HEK293 (cell line): ENCODE measurements at regions not wholly inside any gene's neighbourhood (a gene's known extent, or its start where the extent isn't known, plus 50 kb on each side); places are given as distances from the start of the nearest gene placed in this dataset.

ENCODE experiments used
- CTCF ChIA-PET: fragments of 350-600 bp; formaldehyde crosslinking; extraction: SDS; loops from one replicate; lab custom pipeline; 2021; ENCODE audit warnings: antibody characterized with exemption; lab: Yijun Ruan, JAX
- POLR2A ChIA-PET: fragments of 300-600 bp; formaldehyde crosslinking; extraction: SDS; loops from one replicate; lab custom pipeline; 2020; ENCODE audit warnings: antibody characterized with exemption, inconsistent platforms; lab: Yijun Ruan, JAX
- H3K27ac ChIP-seq: fragments of 200-500 bp; sonication (Bioruptor generic); 2 replicates; pipeline ENCODE4 v1.5.1; 2014; ENCODE audit warnings: low read depth, low read length, control low read depth, inconsistent platforms; ENCODE audit errors: extremely low read depth
- H3K36me3 ChIP-seq, 2 experiments: fragments of 200-500 bp in 1 of 2; sonication (Bioruptor generic) in 1 of 2; 1 replicate in 1 of 2; 2 replicates in 1 of 2; pipeline ENCODE4 v1.5.1; 2014 to 2017; ENCODE audit warnings: inconsistent platforms in 2 of 2, low read length in 2 of 2; ENCODE audit not compliant: control insufficient read depth in 2 of 2, insufficient read depth in 1 of 2
- H3K4me1 ChIP-seq: fragments of 200-500 bp; sonication (Bioruptor generic); 2 replicates; pipeline ENCODE4 v1.5.1; 2014; ENCODE audit warnings: mild to moderate bottlenecking, low read length, inconsistent platforms; ENCODE audit not compliant: control insufficient read depth, insufficient read depth
- H3K4me3 ChIP-seq: 2 replicates; pipeline ENCODE4 v1.5.1; 2011; ENCODE audit warnings: low read depth, mild to moderate bottlenecking, control low read depth, low read length, moderate library complexity
- H3K9me3 ChIP-seq: fragments of 200-500 bp; sonication (Bioruptor generic); 2 replicates; pipeline ENCODE4 v1.5.1; 2014; ENCODE audit warnings: low read depth, low read length, inconsistent platforms; ENCODE audit not compliant: control insufficient read depth, insufficient read depth
- GLIS1 ChIP-seq: fragments of 450-650 bp; formaldehyde crosslinking; IDR thresholded peaks from 2 replicates; pipeline ENCODE4 v1.5.1; 2016; ENCODE audit warnings: missing biosample characterization, missing genetic modification characterization
- SP3 ChIP-seq: fragments of 450-650 bp; formaldehyde crosslinking; IDR thresholded peaks from 2 replicates; pipeline ENCODE4 v1.5.1; 2016; ENCODE audit warnings: missing biosample characterization, missing genetic modification characterization
- ZBTB17 ChIP-seq: fragments of 450-650 bp; formaldehyde crosslinking; IDR thresholded peaks from 2 replicates; pipeline ENCODE4 v1.5.1; 2016; ENCODE audit warnings: missing biosample characterization, missing genetic modification characterization
- ZNF175 ChIP-seq: fragments of 450-650 bp; formaldehyde crosslinking; IDR thresholded peaks from 2 replicates; pipeline ENCODE4 v1.5.1; 2016; ENCODE audit warnings: missing biosample characterization, missing genetic modification characterization
- ZNF214 ChIP-seq: fragments of 450-650 bp; formaldehyde crosslinking; IDR thresholded peaks from 2 replicates; pipeline ENCODE4 v1.5.1; 2017; ENCODE audit warnings: missing biosample characterization, mild to moderate bottlenecking, missing genetic modification characterization, borderline replicate concordance
- ZNF223 ChIP-seq: fragments of 450-650 bp; formaldehyde crosslinking; IDR thresholded peaks from 2 replicates; pipeline ENCODE4 v1.5.1; 2016; ENCODE audit warnings: missing biosample characterization, missing genetic modification characterization
- ZNF624 ChIP-seq: fragments of 450-650 bp; formaldehyde crosslinking; IDR thresholded peaks from 2 replicates; pipeline ENCODE4 v1.5.1; 2017; ENCODE audit warnings: missing biosample characterization, missing genetic modification characterization
- ZNF626 ChIP-seq: fragments of 450-650 bp; sonication (Bioruptor Pico); formaldehyde crosslinking; IDR thresholded peaks from 2 replicates; pipeline ENCODE4 v1.5.1; 2018; ENCODE audit warnings: missing biosample characterization, missing genetic modification characterization, inconsistent platforms
- ZNF654 ChIP-seq: fragments of 450-650 bp; formaldehyde crosslinking; IDR thresholded peaks from 2 replicates; pipeline ENCODE4 v1.5.1; 2016; ENCODE audit warnings: low read depth, missing biosample characterization, missing genetic modification characterization
- ZNF76 ChIP-seq: fragments of 450-650 bp; formaldehyde crosslinking; IDR thresholded peaks from 2 replicates; pipeline ENCODE4; 2016; ENCODE audit warnings: low read depth, missing biosample characterization, missing genetic modification characterization, borderline replicate concordance
- ZNF830 ChIP-seq: fragments of 450-650 bp; IDR thresholded peaks from 2 replicates; pipeline ENCODE4 v1.5.0; 2018; ENCODE audit warnings: missing biosample characterization, missing genetic modification characterization, low read depth, mild to moderate bottlenecking, moderate library complexity
- TF ChIP-seq, protein P1 (sequence below): fragments of 450-650 bp; formaldehyde crosslinking; IDR thresholded peaks from 2 replicates; pipeline ENCODE4 v1.5.1; 2017; ENCODE audit warnings: missing biosample characterization, missing genetic modification characterization
- TF ChIP-seq, protein P2 (sequence below): fragments of 450-650 bp; formaldehyde crosslinking; IDR thresholded peaks from 2 replicates; pipeline ENCODE4 v1.5.1; 2016; ENCODE audit warnings: missing biosample characterization, missing genetic modification characterization
- TF ChIP-seq, protein P3 (sequence below): fragments of 450-650 bp; formaldehyde crosslinking; IDR thresholded peaks from 2 replicates; pipeline ENCODE4 v1.5.1; 2017; ENCODE audit warnings: missing biosample characterization, missing genetic modification characterization
- TF ChIP-seq, protein P4 (sequence below): fragments of 450-650 bp; formaldehyde crosslinking; IDR thresholded peaks from 2 replicates; pipeline ENCODE4 v1.5.1; 2016; ENCODE audit warnings: missing biosample characterization, missing genetic modification characterization, low read depth
- TF ChIP-seq, protein P5 (sequence below): fragments of 450-650 bp; formaldehyde crosslinking; IDR thresholded peaks from 2 replicates; pipeline ENCODE4 v1.5.1; 2016; ENCODE audit warnings: missing biosample characterization, missing genetic modification characterization

DNA sequence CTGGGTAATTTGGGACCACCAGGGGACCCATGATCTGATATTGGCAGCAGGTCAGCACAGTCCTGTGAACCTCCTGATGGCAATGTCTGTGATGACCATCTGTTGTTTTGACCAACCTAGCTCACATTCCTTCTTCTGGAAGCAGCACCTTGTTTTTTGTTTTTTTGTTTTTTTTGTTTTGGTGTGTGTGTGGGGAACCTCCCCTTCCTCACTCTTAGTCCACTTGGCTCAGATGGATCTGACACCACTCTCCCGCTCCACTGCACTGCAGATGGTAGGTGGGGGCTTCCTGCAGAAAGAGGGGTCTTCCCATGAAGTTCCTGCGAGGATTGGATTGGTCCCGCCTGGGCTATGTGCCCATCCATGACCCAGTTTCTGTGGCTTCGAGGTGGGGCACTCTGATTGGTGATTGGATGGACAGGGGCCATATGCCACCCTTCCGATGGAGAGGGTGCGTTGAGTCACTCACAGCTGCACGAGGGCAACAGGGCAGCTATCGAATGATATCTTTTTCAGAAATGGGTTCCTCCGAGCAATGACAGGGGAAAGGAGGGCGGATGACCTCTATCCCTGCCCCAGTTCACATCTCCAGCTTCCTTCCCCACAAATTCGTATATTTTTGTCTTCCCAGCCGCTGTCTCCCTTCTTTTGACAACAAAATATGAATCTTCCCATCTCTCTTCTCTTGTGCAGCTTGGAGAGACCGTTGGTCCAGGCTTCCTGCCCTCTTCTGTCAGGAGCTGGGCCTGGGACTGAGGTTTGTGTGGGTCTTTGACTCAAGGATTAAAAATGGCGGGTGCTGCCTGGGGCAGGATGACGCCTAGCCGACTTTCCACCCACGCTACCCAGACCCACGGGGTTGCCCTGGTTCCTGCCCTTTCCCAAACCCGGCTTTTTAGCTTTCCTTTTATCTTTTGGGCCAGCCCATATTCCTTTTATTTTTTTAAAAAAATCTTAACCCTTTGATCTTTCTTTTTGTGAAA, 132.1 kb upstream of the KCNG1 start (continued):
- TF ChIP-seq, protein P1, sequence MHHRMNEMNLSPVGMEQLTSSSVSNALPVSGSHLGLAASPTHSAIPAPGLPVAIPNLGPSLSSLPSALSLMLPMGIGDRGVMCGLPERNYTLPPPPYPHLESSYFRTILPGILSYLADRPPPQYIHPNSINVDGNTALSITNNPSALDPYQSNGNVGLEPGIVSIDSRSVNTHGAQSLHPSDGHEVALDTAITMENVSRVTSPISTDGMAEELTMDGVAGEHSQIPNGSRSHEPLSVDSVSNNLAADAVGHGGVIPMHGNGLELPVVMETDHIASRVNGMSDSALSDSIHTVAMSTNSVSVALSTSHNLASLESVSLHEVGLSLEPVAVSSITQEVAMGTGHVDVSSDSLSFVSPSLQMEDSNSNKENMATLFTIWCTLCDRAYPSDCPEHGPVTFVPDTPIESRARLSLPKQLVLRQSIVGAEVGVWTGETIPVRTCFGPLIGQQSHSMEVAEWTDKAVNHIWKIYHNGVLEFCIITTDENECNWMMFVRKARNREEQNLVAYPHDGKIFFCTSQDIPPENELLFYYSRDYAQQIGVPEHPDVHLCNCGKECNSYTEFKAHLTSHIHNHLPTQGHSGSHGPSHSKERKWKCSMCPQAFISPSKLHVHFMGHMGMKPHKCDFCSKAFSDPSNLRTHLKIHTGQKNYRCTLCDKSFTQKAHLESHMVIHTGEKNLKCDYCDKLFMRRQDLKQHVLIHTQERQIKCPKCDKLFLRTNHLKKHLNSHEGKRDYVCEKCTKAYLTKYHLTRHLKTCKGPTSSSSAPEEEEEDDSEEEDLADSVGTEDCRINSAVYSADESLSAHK (tag by site-specific recombination), result no peak
- TF ChIP-seq ZNF76 (tag by site-specific recombination) (no peak), ZBTB17 (tag by site-specific recombination) (no peak)

DNA sequence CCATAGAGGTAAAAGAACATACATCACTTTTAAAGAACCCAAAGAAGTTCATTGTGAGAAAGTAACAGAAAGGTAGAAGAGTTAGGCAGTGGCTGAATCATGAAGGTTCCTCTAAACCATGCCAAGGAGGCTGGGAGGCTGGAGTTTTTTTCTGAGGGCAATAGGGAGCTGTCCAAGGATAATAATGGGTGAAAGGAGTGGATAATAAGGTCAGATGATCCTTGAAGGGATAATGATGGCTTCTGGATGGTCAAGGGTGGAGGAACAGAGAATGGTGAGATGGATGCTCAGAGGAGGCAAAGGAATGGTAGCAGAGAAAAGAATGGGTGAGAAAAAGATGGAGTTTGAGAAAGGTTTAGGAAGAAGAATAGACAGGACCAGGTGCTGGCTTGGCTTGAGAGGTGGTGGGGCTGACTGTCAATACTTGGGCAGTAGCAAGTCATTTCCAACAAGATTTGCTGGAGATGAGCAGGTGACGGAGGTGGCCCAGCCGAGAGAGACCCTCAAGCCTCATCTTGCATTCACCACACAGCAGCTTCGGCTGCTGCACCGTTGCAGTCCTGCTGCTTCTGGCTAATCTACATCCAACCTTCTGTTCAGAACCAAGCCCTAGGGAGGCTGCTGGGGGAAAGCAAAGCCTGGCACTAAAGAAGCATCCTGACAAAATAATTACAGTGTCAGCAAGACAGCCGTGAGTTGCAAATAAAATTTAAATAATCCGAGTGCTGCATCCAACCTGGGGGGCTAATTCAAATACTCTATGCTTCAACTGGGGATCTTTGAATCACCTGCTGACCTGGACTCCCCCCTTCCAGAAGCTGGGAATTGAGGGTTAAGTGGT, 131.2 kb upstream of the KCNG1 start:
- POLR2A ChIA-PET, result no interaction called here
- H3K27ac ChIP-seq, result no peak overlapping the region
- H3K4me1 ChIP-seq, result no peaks in the 10 kb centered on the region
- TF ChIP-seq, protein P2, sequence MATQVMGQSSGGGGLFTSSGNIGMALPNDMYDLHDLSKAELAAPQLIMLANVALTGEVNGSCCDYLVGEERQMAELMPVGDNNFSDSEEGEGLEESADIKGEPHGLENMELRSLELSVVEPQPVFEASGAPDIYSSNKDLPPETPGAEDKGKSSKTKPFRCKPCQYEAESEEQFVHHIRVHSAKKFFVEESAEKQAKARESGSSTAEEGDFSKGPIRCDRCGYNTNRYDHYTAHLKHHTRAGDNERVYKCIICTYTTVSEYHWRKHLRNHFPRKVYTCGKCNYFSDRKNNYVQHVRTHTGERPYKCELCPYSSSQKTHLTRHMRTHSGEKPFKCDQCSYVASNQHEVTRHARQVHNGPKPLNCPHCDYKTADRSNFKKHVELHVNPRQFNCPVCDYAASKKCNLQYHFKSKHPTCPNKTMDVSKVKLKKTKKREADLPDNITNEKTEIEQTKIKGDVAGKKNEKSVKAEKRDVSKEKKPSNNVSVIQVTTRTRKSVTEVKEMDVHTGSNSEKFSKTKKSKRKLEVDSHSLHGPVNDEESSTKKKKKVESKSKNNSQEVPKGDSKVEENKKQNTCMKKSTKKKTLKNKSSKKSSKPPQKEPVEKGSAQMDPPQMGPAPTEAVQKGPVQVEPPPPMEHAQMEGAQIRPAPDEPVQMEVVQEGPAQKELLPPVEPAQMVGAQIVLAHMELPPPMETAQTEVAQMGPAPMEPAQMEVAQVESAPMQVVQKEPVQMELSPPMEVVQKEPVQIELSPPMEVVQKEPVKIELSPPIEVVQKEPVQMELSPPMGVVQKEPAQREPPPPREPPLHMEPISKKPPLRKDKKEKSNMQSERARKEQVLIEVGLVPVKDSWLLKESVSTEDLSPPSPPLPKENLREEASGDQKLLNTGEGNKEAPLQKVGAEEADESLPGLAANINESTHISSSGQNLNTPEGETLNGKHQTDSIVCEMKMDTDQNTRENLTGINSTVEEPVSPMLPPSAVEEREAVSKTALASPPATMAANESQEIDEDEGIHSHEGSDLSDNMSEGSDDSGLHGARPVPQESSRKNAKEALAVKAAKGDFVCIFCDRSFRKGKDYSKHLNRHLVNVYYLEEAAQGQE (tag by site-specific recombination), result peak; percentile 85
- TF ChIP-seq, protein P3, sequence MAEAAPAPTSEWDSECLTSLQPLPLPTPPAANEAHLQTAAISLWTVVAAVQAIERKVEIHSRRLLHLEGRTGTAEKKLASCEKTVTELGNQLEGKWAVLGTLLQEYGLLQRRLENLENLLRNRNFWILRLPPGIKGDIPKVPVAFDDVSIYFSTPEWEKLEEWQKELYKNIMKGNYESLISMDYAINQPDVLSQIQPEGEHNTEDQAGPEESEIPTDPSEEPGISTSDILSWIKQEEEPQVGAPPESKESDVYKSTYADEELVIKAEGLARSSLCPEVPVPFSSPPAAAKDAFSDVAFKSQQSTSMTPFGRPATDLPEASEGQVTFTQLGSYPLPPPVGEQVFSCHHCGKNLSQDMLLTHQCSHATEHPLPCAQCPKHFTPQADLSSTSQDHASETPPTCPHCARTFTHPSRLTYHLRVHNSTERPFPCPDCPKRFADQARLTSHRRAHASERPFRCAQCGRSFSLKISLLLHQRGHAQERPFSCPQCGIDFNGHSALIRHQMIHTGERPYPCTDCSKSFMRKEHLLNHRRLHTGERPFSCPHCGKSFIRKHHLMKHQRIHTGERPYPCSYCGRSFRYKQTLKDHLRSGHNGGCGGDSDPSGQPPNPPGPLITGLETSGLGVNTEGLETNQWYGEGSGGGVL (tag by site-specific recombination), result no peak
- TF ChIP-seq ZNF830 (tag by site-specific recombination), result no peak
- TF ChIP-seq, all 188 proteins: peak for 1
- H3K36me3 ChIP-seq, result no peaks in the 10 kb centered on the region
- CTCF ChIA-PET, result interaction anchor here (0.7 kb wide), 1 partner anchor 11 kb away, joined by 3 read pairs; no protein-coding TSS in a partner anchor
- no peaks in the 10 kb centered on the region for H3K9me3 ChIP-seq
- H3K4me3 ChIP-seq, result no peak overlapping the region

DNA sequence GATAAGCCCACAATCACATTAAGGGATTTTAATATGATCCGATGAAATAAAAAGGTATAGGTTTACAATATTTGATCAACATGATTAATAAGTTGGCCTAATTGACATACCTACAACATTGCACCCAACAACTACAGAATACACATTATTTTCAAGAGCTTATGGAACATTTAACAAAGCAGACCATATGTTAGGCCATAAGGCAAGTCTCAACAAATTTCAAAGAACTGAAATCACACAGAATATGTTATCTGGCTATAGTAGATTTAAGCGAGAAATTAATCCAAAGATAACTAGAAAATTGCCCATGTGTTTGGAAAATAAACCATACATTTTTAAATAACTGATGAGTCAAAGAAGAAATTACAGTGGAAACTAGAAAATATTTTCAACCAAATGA, 126.0 kb upstream of the KCNG1 start:
- Histone ChIP-seq H3K9me3 (no peaks in the 10 kb centered on the region; the same call in 1 of the 2 replicates), H3K36me3 (no peaks in the 10 kb centered on the region), H3K4me3 (no peak overlapping the region), H3K27ac (no peak overlapping the region), H3K4me1 (no peaks in the 10 kb centered on the region)
- ChIA-PET CTCF (interaction anchor here (0.7 to 0.9 kb wide), 2 partner anchors 19 to 152 kb away, joined by 3 to 4 read pairs; no protein-coding TSS in a partner anchor), POLR2A (interaction anchor here (1.0 kb wide), 1 partner anchor 11 kb away, joined by 3 read pairs; no protein-coding TSS in a partner anchor)
- TF ChIP-seq, protein P4, sequence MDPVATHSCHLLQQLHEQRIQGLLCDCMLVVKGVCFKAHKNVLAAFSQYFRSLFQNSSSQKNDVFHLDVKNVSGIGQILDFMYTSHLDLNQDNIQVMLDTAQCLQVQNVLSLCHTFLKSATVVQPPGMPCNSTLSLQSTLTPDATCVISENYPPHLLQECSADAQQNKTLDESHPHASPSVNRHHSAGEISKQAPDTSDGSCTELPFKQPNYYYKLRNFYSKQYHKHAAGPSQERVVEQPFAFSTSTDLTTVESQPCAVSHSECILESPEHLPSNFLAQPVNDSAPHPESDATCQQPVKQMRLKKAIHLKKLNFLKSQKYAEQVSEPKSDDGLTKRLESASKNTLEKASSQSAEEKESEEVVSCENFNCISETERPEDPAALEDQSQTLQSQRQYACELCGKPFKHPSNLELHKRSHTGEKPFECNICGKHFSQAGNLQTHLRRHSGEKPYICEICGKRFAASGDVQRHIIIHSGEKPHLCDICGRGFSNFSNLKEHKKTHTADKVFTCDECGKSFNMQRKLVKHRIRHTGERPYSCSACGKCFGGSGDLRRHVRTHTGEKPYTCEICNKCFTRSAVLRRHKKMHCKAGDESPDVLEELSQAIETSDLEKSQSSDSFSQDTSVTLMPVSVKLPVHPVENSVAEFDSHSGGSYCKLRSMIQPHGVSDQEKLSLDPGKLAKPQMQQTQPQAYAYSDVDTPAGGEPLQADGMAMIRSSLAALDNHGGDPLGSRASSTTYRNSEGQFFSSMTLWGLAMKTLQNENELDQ (tag by site-specific recombination), result no peak
- no peak for TF ChIP-seq ZNF223
- TF ChIP-seq, protein P5, sequence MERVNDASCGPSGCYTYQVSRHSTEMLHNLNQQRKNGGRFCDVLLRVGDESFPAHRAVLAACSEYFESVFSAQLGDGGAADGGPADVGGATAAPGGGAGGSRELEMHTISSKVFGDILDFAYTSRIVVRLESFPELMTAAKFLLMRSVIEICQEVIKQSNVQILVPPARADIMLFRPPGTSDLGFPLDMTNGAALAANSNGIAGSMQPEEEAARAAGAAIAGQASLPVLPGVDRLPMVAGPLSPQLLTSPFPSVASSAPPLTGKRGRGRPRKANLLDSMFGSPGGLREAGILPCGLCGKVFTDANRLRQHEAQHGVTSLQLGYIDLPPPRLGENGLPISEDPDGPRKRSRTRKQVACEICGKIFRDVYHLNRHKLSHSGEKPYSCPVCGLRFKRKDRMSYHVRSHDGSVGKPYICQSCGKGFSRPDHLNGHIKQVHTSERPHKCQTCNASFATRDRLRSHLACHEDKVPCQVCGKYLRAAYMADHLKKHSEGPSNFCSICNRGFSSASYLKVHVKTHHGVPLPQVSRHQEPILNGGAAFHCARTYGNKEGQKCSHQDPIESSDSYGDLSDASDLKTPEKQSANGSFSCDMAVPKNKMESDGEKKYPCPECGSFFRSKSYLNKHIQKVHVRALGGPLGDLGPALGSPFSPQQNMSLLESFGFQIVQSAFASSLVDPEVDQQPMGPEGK, result no peak
- TF ChIP-seq ZNF626 (tag by site-specific recombination), result no peak
- TF ChIP-seq ZNF214 (tag by site-specific recombination), result no peak
- no peak for TF ChIP-seq ZNF654 (tag by site-specific recombination)
- no peak for TF ChIP-seq ZNF624 (tag by site-specific recombination)
- TF ChIP-seq SP3 (tag by site-specific recombination), result no peak
- TF ChIP-seq ZNF175 (tag by site-specific recombination), result no peak
- TF ChIP-seq GLIS1 (tag by site-specific recombination), result no peak
